ENCODE measurements at regions not wholly inside any gene's neighbourhood (a gene's known extent, or its start where the extent isn't known, plus 50 kb on each side); places are given as distances from the start of the nearest gene placed in this dataset.

- ChIA-PET POLR2A (no interaction called here), CTCF (no interaction called here)
- DNase-seq (ENCODE audit: extremely low spot score) = no peak
- TF ChIP-seq CTCF (IDR thresholded peaks at IDR 0.05; ENCODE audit: control extremely low read depth, extremely low read depth, low read depth, missing control alignments) = no peak
Observed at GRCh38 chr6:3561725-3562124, 104.9 kb upstream of the SLC22A23 start.

GRCh38 chr6:3560211-3560610, 103.4 kb upstream of the SLC22A23 start:
- POLR2A ChIA-PET = no interaction called here
- CTCF ChIA-PET = no interaction called here
- no peak for TF ChIP-seq CTCF (IDR thresholded peaks at IDR 0.05; ENCODE audit: control extremely low read depth, extremely low read depth, low read depth, missing control alignments)
- no peak for DNase-seq (ENCODE audit: extremely low spot score)

- DNase-seq (ENCODE audit: extremely low spot score) = no peak
Observed at GRCh38 chr6:3559561-3559960, 102.7 kb upstream of the SLC22A23 start.

GRCh38 chr6:3557336-3557735, 100.5 kb upstream of the SLC22A23 start:
- DNase-seq (ENCODE audit: extremely low spot score) = no peak
- ChIA-PET POLR2A (no interaction called here), CTCF (interaction anchor here (1.1 kb wide), 1 partner anchor 8 kb away, joined by 3 read pairs; no protein-coding TSS in a partner anchor)
- no peak for TF ChIP-seq CTCF (IDR thresholded peaks at IDR 0.05; ENCODE audit: control extremely low read depth, extremely low read depth, low read depth, missing control alignments)

More at GRCh38 chr6:3559561-3559960, 102.7 kb upstream of the SLC22A23 start:
- CTCF ChIA-PET = no interaction called here
- POLR2A ChIA-PET = interaction anchor here (0.7 kb wide), 1 partner anchor 1955 kb away, joined by 5 read pairs; no protein-coding TSS in a partner anchor
- no peak for TF ChIP-seq CTCF (IDR thresholded peaks at IDR 0.05; ENCODE audit: control extremely low read depth, extremely low read depth, low read depth, missing control alignments)

GRCh38 chr6:3553254-3553653, 96.4 kb upstream of the SLC22A23 start:
- POLR2A ChIA-PET = no interaction called here
- CTCF ChIA-PET = no interaction called here
- TF ChIP-seq CTCF (IDR thresholded peaks at IDR 0.05; ENCODE audit: control extremely low read depth, extremely low read depth, low read depth, missing control alignments) = no peak
- no peak for DNase-seq (ENCODE audit: extremely low spot score)

GRCh38 chr6:3551716-3552511, 95.1 kb upstream of the SLC22A23 start:
- ChIA-PET CTCF (no interaction called here), POLR2A (interaction anchor here (0.6 kb wide), 1 partner anchor 488 kb away, joined by 3 read pairs; no protein-coding TSS in a partner anchor)
- no peak for DNase-seq (ENCODE audit: extremely low spot score)
- no peak for TF ChIP-seq CTCF (IDR thresholded peaks at IDR 0.05; ENCODE audit: control extremely low read depth, extremely low read depth, low read depth, missing control alignments)
